ENCODE measurements at regions not wholly inside any gene's neighbourhood (a gene's known extent, or its start where the extent isn't known, plus 50 kb on each side); places are given as distances from the start of the nearest gene placed in this dataset.
A peak's percentile ranks its signal among the peaks of the same experiment; 100 is the strongest.

DNA sequence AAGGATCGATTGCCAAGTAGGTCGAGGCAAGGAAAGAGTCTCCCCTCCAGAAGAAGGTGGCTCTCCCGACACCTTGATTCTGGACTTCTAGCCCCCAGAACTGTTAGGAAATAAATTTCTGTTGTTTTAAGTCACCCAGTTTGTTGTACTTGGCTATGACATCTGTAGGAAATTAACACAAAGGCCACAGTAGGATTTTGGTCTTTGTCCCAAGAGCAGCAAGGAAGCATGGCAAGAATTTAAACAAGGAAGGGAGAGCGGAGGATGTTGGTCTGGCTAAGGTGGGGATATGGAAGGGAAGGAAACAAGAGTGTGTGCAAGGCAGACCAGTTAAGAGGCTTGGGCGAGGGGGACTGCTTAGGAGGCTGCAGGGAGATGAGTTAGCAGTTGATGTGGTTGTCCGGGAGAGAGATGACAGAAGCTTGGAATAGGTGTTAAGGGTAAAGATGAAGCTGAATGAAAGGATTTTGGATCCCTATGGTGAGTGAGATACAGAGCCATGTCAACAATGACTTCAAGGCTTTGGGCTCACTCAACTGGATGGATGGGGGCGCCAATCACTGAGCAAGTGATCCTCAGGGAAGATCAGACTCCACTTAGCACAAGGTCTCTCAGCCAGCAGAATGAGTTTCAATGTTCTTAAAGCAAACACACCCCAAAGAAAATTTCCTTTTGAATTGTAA lies 140.5 kb upstream of the ZNF217 start:
- POLR2A ChIA-PET (ENCODE audit: unreplicated experiment): no interaction called here
- H2BK5ac ChIP-seq (ENCODE audit: low read depth, low read length, poor library complexity, severe bottlenecking): peak overlapping the region; percentile 29
- H3K27me3 ChIP-seq (ENCODE audit: control insufficient read depth, insufficient read depth, low read length): no peaks in the 10 kb centered on the region
- intact Hi-C loops (cut with micrococcal nuclease) (no loop called here), dilution Hi-C loops (cut with HindIII; ENCODE audit: low sequenced_read_pairs, unreplicated experiment) (no loop called here), in situ Hi-C loops (cut with MboI; ENCODE audit: low sequenced_read_pairs) (no loop called here)
- peak overlapping the region; percentile 95; the same call in 1 of the 3 replicates for H2BK15ac ChIP-seq (ENCODE audit: low read depth, low read length)
- H3K4me2 ChIP-seq (ENCODE audit: low read depth, low read length): no peak overlapping the region
- peaks cover 4 to 10% of the 10 kb centered on the region in 2 experiments; a peak in 2 of 4 replicates for H3K79me1 ChIP-seq (ENCODE audit: low read depth in 1 of 2, low read length in 2 of 2)
- peak overlapping the region; percentile 86 for H3K4ac ChIP-seq (ENCODE audit: low read depth, low read length)
- CTCF ChIA-PET: no interaction called here
- no peak overlapping the region for H3K9ac ChIP-seq (ENCODE audit: low read depth, low read length)
- BruUV-seq (replicated peaks): no TSS peak
- peak overlapping the region; percentile 46; the same call in 1 of the 2 replicates for H4K5ac ChIP-seq (ENCODE audit: low read depth, low read length)
- DNase-seq (no peak), ATAC-seq (ENCODE audit: low read depth) (no peak)
- no peaks in the 10 kb centered on the region for H4K20me1 ChIP-seq (ENCODE audit: insufficient read depth, low read length)
- H3K9me1 ChIP-seq (ENCODE audit: insufficient read depth, low read length): peaks cover 12% of the 10 kb centered on the region
- H2BK20ac ChIP-seq (ENCODE audit: low read depth, low read length): peak overlapping the region; percentile 92; the same call in 1 of the 2 replicates
- H2AFZ ChIP-seq (replicated peaks; ENCODE audit: low read length, poor library complexity): peak overlapping the region; percentile 17
- H2AK9ac ChIP-seq (replicated peaks; ENCODE audit: low read depth, low read length, poor library complexity): peak overlapping the region; percentile 23
- peak overlapping the region; percentile 64 for H3K14ac ChIP-seq (replicated peaks; ENCODE audit: low read depth, low read length)
- TF ChIP-seq SMC3 (IDR thresholded peaks at IDR 0.05; ENCODE audit: low read depth, low read length) (no peak), NFE2L2 (IDR thresholded peaks at IDR 0.05; ENCODE audit: low read depth, low read length) (no peak), MXI1 (IDR thresholded peaks at IDR 0.05; ENCODE audit: borderline replicate concordance, low read depth, low read length) (no peak), BHLHE40 (IDR thresholded peaks at IDR 0.05; ENCODE audit: low read depth, low read length) (no peak), RCOR1 (IDR thresholded peaks at IDR 0.05; ENCODE audit: insufficient replicate concordance, low read length) (no peak), CEBPB (IDR thresholded peaks at IDR 0.05; ENCODE audit: low read depth, low read length) (no peak), POLR2A (IDR thresholded peaks at IDR 0.05; ENCODE audit: low read depth, low read length) (no peak), MAZ (IDR thresholded peaks at IDR 0.05; ENCODE audit: borderline replicate concordance, low read depth, low read length) (no peak), RAD21 (IDR thresholded peaks at IDR 0.05; ENCODE audit: low read length) (no peak), FOS (IDR thresholded peaks at IDR 0.05; ENCODE audit: low read depth, low read length) (no peak), USF2 (IDR thresholded peaks at IDR 0.05; ENCODE audit: low read depth, low read length) (no peak), CTCF (conservative IDR thresholded peaks at IDR 0.05; ENCODE audit: low read depth, low read length) (no peak), CHD1 (IDR thresholded peaks at IDR 0.05; ENCODE audit: low read depth, low read length) (no peak), MAFK (IDR thresholded peaks at IDR 0.05; ENCODE audit: low read depth, low read length) (no peak), RFX5 (IDR thresholded peaks at IDR 0.05; ENCODE audit: low read depth, low read length) (no peak)
- TF ChIP-seq, protein P1, sequence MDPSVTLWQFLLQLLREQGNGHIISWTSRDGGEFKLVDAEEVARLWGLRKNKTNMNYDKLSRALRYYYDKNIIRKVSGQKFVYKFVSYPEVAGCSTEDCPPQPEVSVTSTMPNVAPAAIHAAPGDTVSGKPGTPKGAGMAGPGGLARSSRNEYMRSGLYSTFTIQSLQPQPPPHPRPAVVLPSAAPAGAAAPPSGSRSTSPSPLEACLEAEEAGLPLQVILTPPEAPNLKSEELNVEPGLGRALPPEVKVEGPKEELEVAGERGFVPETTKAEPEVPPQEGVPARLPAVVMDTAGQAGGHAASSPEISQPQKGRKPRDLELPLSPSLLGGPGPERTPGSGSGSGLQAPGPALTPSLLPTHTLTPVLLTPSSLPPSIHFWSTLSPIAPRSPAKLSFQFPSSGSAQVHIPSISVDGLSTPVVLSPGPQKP (IDR thresholded peaks at IDR 0.05; ENCODE audit: borderline replicate concordance, low read depth, low read length): no peak
- no peak overlapping the region for H3K56ac ChIP-seq (ENCODE audit: extremely low read depth, insufficient read depth, low read length)
- peak overlapping the region; percentile 70 for H3K23ac ChIP-seq (ENCODE audit: low read depth, low read length)
- peak overlapping the region; percentile 57; the same call in 1 of the 2 replicates for H3K18ac ChIP-seq (ENCODE audit: low read depth, low read length)
- no peak overlapping the region for H3K4me3 ChIP-seq (ENCODE audit: insufficient read depth, low read depth, low read length)
- peak overlapping the region in 1 of 2 experiments; percentile 46; a peak in 2 of 4 replicates for H4K8ac ChIP-seq (ENCODE audit: low read depth in 2 of 2, low read length in 2 of 2)
- H4K91ac ChIP-seq (ENCODE audit: insufficient read depth, low read depth, low read length): peak overlapping the region; percentile 74
- H3K27ac ChIP-seq (ENCODE audit: insufficient read depth, low read length): no peak overlapping the region
- H2AK5ac ChIP-seq (ENCODE audit: low read depth, low read length): peak overlapping the region; percentile 93
- 96% methylated on average over 2 of the region's 7 CpGs; no CpG with 5 or more reads in 1 of the 2 experiments for WGBS, 2 experiments (ENCODE audit: extremely low coverage in 2 of 2, insufficient read length in 1 of 2)
- H3K9me3 ChIP-seq (ENCODE audit: control insufficient read depth, insufficient read depth, low read length): no peaks in the 10 kb centered on the region
- peak overlapping the region; percentile 92 for H2BK120ac ChIP-seq (ENCODE audit: low read depth, low read length)
- H3K36me3 ChIP-seq (ENCODE audit: control insufficient read depth, insufficient read depth, low read length): no peaks in the 10 kb centered on the region
- peaks cover 18% of the 10 kb centered on the region for H3K4me1 ChIP-seq (ENCODE audit: control insufficient read depth, insufficient read depth, low read length)

Measured in IMR-90 (cell line).